Inflammatory macrophage treated with lipopolysaccharide for 1 hour (primary cell): ENCODE measurements at regions not wholly inside any gene's neighbourhood (a gene's known extent, or its start where the extent isn't known, plus 50 kb on each side); places are given as distances from the start of the nearest gene placed in this dataset.
"Not testable (repeated sequence)": the region's sequence is repeated elsewhere in the genome, so short reads cannot be mapped to it uniquely, and the experiment has no call there.

Experiments used
- DNase-seq, 2 donors: peaks; one replicate each; pipeline ENCODE4 v3.0.0-alpha.2; 2020 to 2022

DNA sequence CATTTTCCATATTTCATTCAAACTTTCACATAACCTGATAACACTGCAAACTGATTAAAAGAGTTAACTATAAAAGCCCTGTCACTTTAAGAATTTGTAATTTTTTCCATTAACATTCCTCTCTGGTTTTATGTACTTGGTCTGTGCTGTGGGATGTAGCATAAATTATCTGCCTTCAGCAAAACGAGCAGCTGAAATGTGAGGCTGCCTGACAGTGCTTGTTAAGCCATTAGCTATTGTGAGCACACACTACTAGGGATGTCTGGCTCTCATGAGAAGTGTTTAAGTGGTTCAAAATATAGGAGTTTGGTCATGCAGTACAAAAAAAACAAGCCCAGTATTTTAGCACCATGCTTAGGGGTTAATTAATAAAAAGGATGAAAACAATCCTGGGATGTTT lies 63.0 kb downstream of the HOXA1 start:
- no peak for DNase-seq

DNA sequence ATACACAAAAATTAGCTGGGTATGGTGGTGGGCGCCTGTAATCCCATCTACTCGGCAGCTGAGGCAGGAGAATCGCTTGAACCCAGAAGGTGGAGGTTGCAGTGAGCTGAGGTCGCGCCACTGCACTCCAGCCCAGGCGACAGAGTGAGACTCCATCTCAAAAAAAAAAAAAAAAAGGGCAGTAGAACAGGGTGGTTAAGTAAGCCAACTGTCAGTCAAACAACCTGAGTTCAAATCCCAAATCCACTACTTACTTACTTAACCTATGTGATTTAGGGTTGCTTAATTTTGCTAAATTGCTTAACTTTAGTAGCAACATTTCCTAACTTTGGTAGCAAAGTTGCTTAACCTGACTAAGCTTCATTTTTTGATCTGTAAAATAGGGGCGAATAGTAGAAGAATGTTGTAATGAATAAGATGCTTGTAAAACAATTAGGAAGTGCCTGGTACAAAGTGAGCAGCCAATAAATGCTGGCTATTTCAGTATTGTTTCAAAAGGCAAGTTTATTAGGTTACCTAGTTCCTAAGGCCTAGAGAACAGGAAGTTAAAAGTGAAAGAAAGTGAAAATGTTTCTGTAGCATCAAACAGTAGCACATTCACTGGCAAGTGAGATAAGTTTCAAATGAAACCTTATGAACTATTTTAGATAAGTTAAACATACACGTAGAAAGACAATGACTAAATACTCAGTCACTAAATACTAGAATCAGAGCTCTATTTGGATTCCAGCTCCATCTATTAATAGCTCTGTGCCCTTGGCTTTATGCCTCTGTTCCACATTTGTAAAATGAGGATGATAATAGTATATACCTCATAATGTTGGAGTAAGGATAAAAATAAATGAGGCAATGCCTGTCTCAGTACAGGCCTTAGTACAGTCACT lies 64.3 kb downstream of the HOXA1 start:
- peak; percentile 34 to 61 for DNase-seq

DNA sequence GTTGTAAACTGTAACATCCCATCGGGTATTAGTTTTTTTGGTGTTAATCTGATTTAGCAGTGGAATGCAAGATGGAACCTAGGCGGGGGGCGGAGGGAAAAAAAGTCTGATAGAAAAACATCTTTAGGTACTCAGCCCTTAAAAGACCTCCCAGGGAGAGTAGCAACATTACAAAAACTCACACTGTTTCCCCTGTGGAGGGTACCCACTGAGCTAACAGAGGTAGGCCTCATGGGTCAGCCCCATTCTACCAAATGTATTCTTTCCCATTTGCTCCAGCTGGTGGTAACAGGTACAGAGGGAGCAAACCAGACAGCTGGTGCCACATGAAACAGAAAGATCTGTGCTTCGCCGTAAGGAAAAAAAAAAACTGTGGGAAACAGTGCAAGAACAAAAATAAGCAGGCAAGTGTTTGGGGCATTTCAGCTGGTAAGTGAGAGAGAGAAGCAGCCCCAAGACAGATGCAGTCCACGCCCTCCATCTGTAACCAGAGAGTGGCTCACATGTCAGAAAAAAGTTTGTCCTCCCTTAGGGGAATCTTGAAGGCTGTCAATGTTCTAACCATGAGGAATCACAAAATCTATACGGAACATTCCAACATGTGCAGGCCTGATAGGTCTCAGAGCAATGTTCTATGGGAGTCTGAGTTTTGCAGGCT lies 65.3 kb downstream of the HOXA1 start:
- DNase-seq: no peak

DNA sequence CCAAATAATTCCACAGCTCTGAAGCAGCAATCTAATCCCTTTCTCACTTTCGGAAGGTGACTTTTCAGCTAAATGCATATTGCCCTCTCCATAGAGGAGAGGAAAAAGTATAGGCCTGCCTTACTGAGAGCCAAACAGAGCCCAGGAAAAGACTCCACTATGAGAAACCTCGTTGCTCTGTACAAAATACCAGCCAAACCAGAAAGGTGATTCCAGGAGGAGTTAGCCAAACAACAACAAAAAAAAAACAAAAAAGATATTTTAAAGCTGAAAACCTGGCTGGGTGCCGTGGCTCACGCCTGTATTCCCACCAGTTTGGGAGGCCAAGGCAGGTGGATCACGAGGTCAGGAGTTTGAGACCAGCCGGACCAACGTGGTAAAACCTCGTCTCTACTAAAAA lies 70.5 kb downstream of the HOXA1 start:
- DNase-seq: no peak

DNA sequence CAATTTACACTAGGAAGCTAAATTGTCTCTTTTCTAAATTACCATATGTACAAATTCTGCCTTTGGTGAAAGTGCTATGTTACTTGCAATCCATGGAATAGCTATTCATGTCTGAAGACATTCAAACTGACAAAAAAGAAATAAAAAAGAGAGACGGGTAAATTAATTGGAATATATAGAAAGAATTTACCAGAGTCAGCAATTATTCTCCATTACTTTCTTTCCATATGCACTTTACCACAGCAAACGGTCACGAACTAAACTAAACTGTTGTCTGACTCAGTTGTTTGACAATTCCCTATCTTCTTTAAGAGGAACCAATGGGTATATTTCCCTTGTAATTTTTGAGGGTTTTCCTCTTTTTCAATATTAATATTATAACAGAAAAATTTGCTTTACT lies 85.7 kb downstream of the HOXA1 start:
- DNase-seq: no peak

DNA sequence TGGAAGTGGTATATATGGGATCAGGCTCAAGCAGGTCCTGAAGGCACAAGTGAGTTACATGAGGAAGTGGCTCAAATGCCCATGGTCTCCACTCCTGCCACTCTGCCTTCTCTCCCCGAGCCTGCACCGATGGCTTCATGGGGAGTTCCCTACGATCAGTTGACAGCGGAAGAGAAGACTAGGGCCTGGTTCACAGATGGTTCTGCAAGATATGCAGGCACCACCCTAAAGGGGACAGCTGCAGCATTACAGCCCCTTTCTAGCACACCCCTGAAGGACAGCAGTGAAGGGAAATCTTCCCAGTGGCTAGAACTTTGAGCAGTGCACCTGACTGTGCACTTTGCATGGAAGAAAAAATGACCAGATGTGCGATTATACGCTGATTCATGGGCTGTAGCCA lies 95.3 kb downstream of the HOXA1 start:
- no peak for DNase-seq

DNA sequence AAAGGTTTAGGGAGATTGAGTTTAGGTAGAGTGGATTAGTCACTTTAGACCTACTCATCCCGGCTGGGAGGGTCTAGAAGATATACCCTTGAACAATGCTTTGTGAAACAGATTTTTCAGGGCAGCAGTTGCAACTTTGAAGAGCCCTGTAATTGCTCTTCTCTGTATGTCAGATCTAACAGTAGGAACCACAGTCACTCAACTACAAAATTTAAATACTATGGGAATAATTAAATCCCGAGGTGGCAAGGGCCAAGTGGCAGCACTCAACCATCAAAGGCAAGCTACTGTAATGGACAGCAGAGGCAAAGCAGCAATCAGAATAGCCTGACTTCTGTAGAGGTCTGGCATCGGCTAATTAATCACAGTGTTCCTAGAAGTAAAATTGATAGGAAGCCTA lies 97.5 kb downstream of the HOXA1 start:
- not testable (repeated sequence) for DNase-seq

DNA sequence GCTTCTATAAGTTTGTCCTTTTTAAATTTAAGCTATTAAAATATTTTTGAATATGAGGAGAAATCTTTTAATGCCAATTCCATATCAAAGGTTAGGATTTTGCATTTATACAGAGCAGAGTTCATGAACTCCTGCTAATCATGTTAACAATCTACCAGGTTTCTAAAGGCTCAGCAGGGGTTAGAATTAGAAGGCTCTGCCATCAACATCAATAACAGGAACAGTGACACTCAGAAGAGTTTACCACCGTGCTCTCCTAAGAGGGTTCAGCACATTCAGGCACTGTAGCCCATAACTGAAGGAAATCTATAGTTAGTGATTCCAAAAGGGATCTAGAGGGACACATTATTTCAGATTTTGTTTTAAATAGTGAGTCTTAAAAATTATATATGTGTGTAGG lies 100.1 kb downstream of the HOXA1 start:
- no peak for DNase-seq

DNA sequence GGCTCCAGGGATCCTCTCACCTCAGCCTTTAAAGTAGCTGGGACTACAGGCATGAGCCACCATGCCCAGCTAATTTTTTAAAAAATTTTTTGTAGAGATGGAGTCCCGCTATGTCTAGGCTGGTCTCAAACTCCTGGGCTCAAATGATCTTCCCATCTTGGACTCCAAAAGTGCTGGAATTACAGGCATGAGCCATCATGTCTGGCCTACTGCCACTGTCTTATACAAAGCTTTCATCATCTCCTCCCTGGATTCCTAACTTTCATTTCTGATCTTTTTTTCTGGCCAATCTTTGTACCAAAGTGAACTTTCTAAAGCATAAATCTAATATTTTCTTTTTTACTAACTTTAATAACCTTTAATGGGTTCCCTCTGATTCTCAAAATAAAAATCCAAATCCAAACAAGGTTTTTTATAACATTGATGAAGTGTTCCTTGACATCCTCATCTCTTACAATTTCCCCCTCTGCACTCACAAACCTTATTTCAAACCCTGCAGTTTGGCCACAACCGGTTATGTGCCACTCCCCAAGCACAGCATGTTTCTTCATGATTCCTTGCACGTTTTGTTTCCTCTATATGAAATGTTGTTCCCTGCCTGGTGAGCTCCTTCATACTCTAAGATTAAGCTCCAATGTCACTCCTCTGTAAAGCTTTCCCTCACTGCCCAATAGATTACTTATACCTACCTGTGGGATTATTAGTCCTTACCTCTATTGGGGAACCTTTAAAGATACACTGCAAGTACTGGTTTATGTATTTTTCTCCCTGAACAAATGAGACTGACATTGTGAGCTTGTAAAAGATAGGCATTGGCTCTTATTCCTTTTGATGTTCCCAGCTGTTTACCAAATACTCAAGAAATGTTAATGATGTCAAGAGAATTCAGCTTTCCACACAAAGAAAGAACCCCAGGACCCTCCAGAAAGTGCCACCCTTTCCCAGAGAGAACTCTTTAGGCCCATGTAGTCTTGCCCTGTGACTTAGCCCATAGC lies 101.7 kb downstream of the HOXA1 start:
- DNase-seq: no peak

DNA sequence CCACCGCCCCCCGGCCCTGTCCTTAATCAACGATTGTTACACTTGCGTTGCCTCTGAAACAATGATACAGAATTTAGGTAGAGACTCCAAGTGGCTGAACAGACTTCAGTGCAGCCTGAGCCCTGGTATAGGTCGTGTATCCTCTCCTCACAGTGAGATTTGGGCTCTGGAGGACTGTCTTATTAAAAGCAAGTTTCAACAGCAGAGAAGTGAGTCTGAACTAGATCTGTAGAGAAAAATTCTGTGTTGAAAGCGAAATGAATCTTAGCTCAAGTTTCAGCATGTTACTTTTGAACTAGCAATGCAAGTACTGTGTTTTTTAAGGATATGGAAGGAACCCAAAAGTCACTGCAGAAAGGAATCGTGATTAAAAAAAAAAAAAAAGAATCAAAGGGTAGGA lies 103.1 kb downstream of the HOXA1 start:
- no peak for DNase-seq

DNA sequence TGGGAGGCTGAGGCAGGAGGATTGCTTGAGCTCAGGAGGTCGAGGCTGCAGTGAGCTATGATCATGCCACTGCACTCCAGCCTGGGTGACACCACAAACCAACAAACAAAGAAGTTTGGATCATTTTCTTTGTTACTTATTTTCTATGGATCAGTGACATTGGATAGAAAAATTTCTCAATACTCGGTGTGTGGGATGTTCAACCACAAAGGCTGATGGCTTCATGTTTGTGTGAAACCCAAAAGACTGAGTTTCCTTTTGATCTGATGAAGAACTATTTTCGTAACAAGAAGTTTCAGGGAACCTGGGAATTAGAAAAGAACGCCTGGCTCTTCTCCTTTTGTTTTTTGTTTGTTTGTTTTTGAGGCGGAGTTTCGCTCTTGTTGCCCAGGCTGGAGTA lies 104.0 kb downstream of the HOXA1 start:
- DNase-seq: peak; percentile 55 to 59

DNA sequence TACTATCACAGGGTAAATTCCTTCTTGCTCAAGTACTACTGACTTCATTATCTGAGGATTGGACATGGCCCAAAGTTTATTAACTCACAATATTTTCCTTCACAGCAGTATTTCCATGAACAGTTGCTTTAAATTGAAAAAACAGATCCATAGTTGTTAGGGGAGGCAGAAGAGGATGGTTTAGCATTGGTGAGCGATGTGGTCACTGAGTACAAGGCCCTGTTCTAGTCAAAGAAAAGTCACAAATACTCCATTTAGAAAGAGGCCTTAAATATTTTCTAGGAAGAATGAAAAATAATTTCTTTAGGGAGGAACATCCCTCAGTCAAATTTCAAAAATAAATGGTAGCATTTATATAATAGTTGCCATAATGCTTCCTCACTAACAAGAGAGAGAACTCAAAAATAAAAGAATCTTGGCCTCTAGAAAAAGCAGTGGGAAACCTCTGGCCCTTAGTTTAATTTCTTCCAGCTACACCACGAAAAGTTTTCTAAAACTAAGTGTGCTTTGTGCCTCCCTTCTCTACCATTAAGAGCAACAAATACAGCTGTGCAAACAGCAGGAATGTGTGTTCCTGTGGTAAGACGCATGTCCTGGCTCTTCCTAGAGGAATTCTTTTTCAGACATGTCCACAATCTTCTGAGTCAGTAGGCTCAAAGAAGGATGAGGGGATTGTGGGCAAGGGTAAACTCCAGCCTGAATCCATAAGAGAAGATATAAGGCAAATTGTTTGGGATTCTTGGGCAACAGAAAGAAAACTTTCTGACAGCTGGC lies 105.7 kb downstream of the HOXA1 start:
- no peak for DNase-seq

DNA sequence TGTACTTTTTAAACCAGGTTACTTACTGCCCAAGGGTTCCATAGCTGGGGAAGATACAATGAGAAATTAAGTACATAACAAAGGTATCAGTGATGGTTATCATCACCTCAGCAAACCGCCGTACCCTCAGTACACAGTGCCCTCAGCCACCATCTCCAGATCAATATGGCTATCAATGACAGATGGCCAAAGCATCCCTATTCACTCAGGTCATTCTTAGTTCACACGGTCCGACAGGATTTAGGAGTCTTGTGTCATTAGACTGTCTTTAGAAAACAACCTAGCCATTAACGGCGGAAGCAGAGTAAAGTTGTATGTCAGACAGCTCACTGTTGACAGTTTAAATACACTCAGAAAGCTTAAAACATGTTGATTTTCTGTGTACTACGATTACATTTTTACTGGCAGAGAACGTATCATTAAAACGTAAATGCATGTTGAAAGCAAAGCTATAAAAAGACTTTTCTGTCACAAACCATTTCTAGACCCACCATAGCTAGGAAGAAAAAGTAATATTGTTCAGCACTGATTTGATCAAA lies 106.9 kb downstream of the HOXA1 start:
- DNase-seq: no peak

DNA sequence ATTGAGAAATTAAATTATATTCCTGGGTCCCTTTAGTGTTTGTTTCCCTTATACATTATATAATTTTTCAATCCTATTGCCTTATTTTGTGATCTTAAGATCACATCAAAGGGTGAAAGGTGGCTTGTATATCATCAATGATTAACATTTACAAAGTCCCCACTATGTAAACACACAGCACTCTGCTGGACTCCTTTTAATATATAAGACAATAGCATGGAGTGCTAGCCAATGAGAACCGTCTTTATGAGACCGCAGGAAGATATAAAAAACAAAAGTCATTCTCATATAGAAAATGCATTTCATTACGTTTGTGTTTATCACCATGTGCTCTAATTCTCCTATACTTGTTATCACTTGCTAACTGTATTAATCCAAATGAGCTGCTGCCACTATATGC lies 108.5 kb downstream of the HOXA1 start:
- DNase-seq: no peak

DNA sequence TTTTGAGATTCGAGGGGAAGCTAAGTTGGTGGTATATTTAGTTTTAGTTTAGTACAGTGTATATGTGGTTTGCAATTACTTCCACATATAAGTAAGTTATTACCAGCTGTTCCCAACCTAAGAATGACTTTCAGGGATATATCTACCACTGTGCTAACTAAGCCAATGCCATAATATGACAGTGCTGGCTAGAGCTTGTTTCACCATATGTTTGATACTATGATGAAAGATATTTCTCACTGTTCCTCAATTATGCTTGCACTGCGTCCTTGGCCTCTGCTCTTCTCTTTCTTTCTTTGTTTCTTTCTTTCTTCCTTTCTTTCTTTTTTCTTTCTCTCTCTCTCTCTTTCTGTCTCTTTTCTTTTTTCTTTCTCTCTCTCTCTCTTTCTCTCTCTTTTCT lies 113.8 kb upstream of the SKAP2 start:
- DNase-seq: peak; percentile 26 to 35

DNA sequence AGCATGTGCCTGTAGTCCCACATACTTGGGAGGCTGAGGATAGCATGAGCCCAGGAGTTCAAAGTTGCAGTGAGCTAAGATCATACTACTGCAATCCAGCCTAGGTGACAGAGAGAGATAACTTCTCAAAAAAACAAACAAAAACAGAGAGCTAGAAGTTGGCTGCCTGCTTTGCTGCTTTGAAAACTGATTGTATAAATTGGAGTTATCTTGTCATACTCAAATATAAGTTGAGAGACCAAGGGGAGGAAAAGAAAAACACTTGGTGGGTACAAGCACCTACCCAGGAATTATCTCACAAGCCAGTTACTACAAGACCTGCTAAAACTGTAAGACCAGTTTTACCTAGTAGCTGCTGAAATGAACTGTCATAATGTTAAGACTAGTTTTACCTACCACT lies 112.5 kb upstream of the SKAP2 start:
- DNase-seq: no peak

DNA sequence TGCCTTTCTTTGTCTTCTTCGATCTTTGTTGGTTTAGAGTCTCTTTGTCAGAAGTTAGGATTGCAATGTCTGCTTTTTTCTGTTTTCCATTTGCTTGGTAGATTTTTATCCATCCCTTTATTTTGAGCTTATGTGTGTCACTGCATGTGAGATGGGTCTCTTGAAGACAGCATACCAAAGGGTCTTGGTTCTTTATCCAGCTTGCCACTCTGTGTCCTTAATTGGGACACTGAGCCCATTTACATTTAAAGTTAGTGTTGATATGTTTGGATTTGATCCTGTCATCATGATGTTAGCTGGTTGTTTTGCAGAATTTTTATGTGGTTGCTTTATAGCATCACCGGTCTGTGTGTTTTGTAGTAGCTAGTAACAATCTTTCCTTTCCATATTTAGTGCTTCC lies 107.5 kb upstream of the SKAP2 start:
- DNase-seq: not testable (repeated sequence)

DNA sequence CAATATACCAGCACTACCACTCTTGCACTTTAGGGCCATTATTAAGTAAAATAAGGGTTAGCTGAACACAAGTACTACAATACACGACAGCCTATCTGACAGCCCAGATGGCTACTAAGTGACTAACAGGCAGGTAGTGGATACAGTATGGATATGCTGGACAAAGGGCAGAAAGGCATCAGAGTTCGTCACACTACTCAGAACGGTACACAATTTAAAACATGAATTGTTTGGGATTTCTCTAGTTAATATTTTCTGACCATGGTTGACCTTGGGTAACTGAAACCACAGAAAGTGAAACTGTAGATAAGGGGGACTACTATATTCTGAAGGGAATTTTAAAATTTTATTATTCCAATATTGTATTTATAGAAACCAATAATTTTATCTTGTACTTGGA lies 101.3 kb upstream of the SKAP2 start:
- DNase-seq: no peak

DNA sequence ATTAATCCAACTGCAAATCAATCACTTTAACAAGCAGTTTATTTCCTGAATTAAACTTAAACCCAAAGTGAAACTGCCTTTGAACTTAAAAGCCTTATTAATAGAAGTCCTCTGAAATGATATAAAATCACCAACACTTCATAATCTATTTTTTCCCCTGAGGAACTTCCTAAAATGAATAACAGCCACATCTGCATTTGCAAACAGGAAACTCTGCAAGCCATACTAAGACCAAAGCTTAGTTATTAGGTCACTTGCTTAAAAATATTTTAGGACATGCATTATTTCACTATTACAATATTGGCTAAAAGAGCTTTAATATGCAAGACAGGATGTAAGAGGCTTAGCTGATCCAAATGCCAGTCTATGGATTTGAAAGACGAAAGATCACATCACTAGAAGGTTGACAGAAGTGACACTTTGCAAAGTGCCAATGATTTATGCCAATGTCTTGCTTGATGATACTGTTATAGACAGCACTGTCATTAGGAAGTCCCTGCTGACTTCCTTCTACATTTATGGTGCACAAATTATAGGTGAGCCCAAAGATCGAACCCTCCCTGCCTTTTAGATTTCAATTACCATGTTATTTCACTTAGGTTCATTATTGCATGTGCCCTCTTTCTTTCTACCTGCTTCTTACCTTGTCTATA lies 99.9 kb upstream of the SKAP2 start:
- DNase-seq: peak; percentile 45 to 54

DNA sequence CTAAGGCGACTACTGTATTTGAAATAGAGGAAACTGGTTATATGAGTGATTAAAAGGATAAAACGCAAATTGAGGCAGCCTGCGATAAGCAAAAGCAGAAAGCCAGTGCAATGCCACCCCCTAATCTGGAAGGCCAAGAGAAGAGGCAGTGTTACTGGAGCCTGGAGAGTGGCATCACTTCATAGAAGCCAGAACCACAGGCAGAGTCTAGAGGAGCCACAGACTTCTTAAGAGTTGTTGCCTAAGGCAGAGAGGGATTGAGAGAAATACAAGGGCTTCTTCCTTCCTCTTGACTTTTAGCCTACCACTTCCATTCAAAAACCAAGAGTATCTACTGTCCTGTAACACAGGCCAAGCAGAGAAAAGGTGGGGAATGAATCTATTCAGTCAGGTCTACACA lies 94.9 kb upstream of the SKAP2 start:
- no peak for DNase-seq

DNA sequence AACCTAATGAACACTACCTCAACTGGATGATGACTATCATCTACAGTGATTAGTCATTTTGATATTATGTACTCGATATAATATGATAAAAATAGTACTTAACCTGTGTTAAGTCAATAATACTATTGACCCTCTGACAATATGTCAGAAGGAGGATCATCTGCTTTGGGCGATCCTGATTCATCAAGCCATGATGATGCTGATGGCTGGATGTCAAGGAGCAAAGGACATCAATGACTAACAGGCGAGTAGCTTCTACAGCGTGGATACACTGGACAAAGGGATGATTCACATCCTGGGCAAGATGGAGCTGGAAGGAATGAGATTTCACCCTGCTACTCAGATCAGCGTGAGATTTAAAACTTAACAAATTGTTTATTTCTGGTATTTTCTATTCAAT lies 94.4 kb upstream of the SKAP2 start:
- DNase-seq: no peak

DNA sequence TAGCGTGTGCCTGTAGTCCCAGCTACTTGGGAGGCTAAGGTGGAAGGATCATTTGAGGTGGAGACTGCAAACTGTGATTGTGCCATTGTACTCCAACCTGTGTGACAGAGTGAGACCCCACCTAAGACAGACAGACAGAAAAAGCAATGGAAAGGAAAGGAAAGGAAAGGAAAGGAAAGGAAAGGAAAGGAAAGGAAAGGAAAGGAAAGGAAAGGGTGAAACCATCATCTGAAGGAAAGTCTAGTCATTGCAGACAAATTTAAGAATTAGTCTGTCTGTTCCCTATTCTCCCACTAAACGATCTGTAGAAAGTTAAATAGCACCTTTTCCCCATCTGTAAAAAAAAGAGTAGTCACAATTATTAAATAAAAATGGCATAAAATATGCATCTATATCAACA lies 91.1 kb upstream of the SKAP2 start:
- no peak for DNase-seq
